ENCODE measurements at regions not wholly inside any gene's neighbourhood (a gene's known extent, or its start where the extent isn't known, plus 50 kb on each side); places are given as distances from the start of the nearest gene placed in this dataset.

- no peak overlapping the region for H3K4me3 ChIP-seq (ENCODE audit: control insufficient read depth in 2 of 3, extremely low read depth in 1 of 3, insufficient read depth in 2 of 3, low read depth in 1 of 3, low read length in 3 of 3)
- dilution Hi-C loops (cut with MboI; ENCODE audit: extremely low pct_ligation_motif_present, low sequenced_read_pairs) = no loop called here
- no peaks in the 10 kb centered on the region for H4K20me1 ChIP-seq (ENCODE audit: control insufficient read depth, extremely low read depth, insufficient read depth, low read length)
- TF ChIP-seq EZH2 (IDR thresholded peaks at IDR 0.05; ENCODE audit: low read length) = no peak
- TF ChIP-seq CTCF (optimal IDR thresholded peaks at IDR 0.05 in 1 of 3, IDR thresholded peaks at IDR 0.05 in 1 of 3, conservative IDR thresholded peaks at IDR 0.05 in 1 of 3; ENCODE audit: extremely low read depth in 1 of 3, insufficient read depth in 2 of 3, low read length in 3 of 3) = no peak
- DNase-seq (ENCODE audit: low read depth, low spot score) (no peak), FAIRE-seq (no peak)
- H3K9me1 ChIP-seq (ENCODE audit: control insufficient read depth, extremely low read depth, insufficient read depth, low read length) = no peaks in the 10 kb centered on the region
- H3K9me3 ChIP-seq (ENCODE audit: control insufficient read depth, low read depth, low read length) = no peaks in the 10 kb centered on the region
- no peak overlapping the region for H3K4me2 ChIP-seq (ENCODE audit: control insufficient read depth, extremely low read depth, insufficient read depth, low read depth, low read length)
- H3K79me2 ChIP-seq (ENCODE audit: control insufficient read depth, insufficient read depth, low read length) = no peaks in the 10 kb centered on the region
- H3K4me1 ChIP-seq (ENCODE audit: control insufficient read depth, extremely low read depth, insufficient read depth, low read length) = peaks cover 22% of the 10 kb centered on the region
- no peaks in the 10 kb centered on the region for H3K36me3 ChIP-seq (ENCODE audit: control insufficient read depth in 2 of 2, extremely low read depth in 1 of 2, insufficient read depth in 2 of 2, low read length in 2 of 2)
- H3K27ac ChIP-seq (ENCODE audit: control insufficient read depth, insufficient read depth, low read length) = no peak overlapping the region
- H3K9ac ChIP-seq (ENCODE audit: control insufficient read depth, extremely low read depth, insufficient read depth, low read length) = no peak overlapping the region
- no peaks in the 10 kb centered on the region for H3K27me3 ChIP-seq (ENCODE audit: control insufficient read depth, extremely low read depth, insufficient read depth, low read length)
- H2AFZ ChIP-seq (ENCODE audit: control insufficient read depth, low read length) = no peak overlapping the region
These were observed 524.5 kb upstream of the WWC1 start for GRCh38 chr5:167766957-167767356.

GRCh38 chr5:167767795-167768194 lies 523.6 kb upstream of the WWC1 start:
- Histone ChIP-seq H3K36me3 (ENCODE audit: control insufficient read depth in 2 of 2, extremely low read depth in 1 of 2, insufficient read depth in 2 of 2, low read length in 2 of 2) (no peaks in the 10 kb centered on the region), H4K20me1 (ENCODE audit: control insufficient read depth, extremely low read depth, insufficient read depth, low read length) (no peaks in the 10 kb centered on the region), H3K27ac (ENCODE audit: control insufficient read depth, insufficient read depth, low read length) (no peak overlapping the region), H3K9ac (ENCODE audit: control insufficient read depth, extremely low read depth, insufficient read depth, low read length) (no peak overlapping the region), H2AFZ (ENCODE audit: control insufficient read depth, low read length) (no peak overlapping the region), H3K4me2 (ENCODE audit: control insufficient read depth, extremely low read depth, insufficient read depth, low read depth, low read length) (no peak overlapping the region), H3K9me1 (ENCODE audit: control insufficient read depth, extremely low read depth, insufficient read depth, low read length) (no peaks in the 10 kb centered on the region), H3K4me3 (ENCODE audit: control insufficient read depth in 2 of 3, extremely low read depth in 1 of 3, insufficient read depth in 2 of 3, low read depth in 1 of 3, low read length in 3 of 3) (no peak overlapping the region), H3K4me1 (ENCODE audit: control insufficient read depth, extremely low read depth, insufficient read depth, low read length) (peaks cover 21% of the 10 kb centered on the region), H3K27me3 (ENCODE audit: control insufficient read depth, extremely low read depth, insufficient read depth, low read length) (no peaks in the 10 kb centered on the region), H3K9me3 (ENCODE audit: control insufficient read depth, low read depth, low read length) (no peaks in the 10 kb centered on the region), H3K79me2 (ENCODE audit: control insufficient read depth, insufficient read depth, low read length) (no peaks in the 10 kb centered on the region)
- DNase-seq (ENCODE audit: low read depth, low spot score) (no peak), FAIRE-seq (no peak)
- dilution Hi-C loops (cut with MboI; ENCODE audit: extremely low pct_ligation_motif_present, low sequenced_read_pairs) = no loop called here
- no peak for TF ChIP-seq CTCF (optimal IDR thresholded peaks at IDR 0.05 in 1 of 3, IDR thresholded peaks at IDR 0.05 in 1 of 3, conservative IDR thresholded peaks at IDR 0.05 in 1 of 3; ENCODE audit: extremely low read depth in 1 of 3, insufficient read depth in 2 of 3, low read length in 3 of 3)
- TF ChIP-seq EZH2 (IDR thresholded peaks at IDR 0.05; ENCODE audit: low read length) = no peak

Data from keratinocyte (primary cell).